ENCODE measurements at regions not wholly inside any gene's neighbourhood (a gene's known extent, or its start where the extent isn't known, plus 50 kb on each side); places are given as distances from the start of the nearest gene placed in this dataset.

- TF ChIP-seq ATF2 (CRISPR knock-in tag; IDR thresholded peaks at IDR 0.05; ENCODE audit: borderline replicate concordance, low read depth) (no peak), USF1 (CRISPR knock-in tag; IDR thresholded peaks at IDR 0.05) (no peak), ZNF263 (CRISPR knock-in tag; IDR thresholded peaks at IDR 0.05; ENCODE audit: low read depth) (no peak), GTF2I (CRISPR knock-in tag; conservative IDR thresholded peaks at IDR 0.05) (no peak)
Observed at GRCh38 chr17:14585099-14585498, 284.2 kb downstream of the HS3ST3B1 start (continued).

GRCh38 chr17:14582996-14583395 is 282.1 kb downstream of the HS3ST3B1 start:
- no peaks in the 10 kb centered on the region for H3K36me3 Mint-ChIP-seq
- DNase-seq (ENCODE audit: low spot score) (no peak), ATAC-seq (no peak)
- ChIA-PET POLR2A (interaction anchor here (0.6 kb wide), 1 partner anchor 134 kb away, joined by 3 read pairs; no protein-coding TSS in a partner anchor), CTCF (no interaction called here)
- H3K4me1 Mint-ChIP-seq: peaks cover 22% of the 10 kb centered on the region
- H3K27me3 Mint-ChIP-seq (ENCODE audit: low read depth): no peaks in the 10 kb centered on the region
- TF ChIP-seq IRF1 (CRISPR knock-in tag; IDR thresholded peaks at IDR 0.05): no peak
- no peaks in the 10 kb centered on the region for H3K9me3 Mint-ChIP-seq
- H3K27ac Mint-ChIP-seq: no peak overlapping the region
- no peak overlapping the region for H3K4me3 Mint-ChIP-seq

GRCh38 chr17:14581186-14581830 is 280.4 kb downstream of the HS3ST3B1 start:
- ChIA-PET CTCF (interaction anchor here (0.7 kb wide), 1 partner anchor 470 kb away, joined by 3 read pairs; no protein-coding TSS in a partner anchor), POLR2A (no interaction called here)
- Mint-ChIP-seq H3K36me3 (no peaks in the 10 kb centered on the region), H3K27ac (no peak overlapping the region), H3K4me3 (no peak overlapping the region), H3K9me3 (no peaks in the 10 kb centered on the region), H3K27me3 (ENCODE audit: low read depth) (no peaks in the 10 kb centered on the region), H3K4me1 (peaks cover 20% of the 10 kb centered on the region)
- TF ChIP-seq MAX (CRISPR knock-in tag; IDR thresholded peaks at IDR 0.05) (no peak), NFYB (CRISPR knock-in tag; conservative IDR thresholded peaks at IDR 0.05; ENCODE audit: low read depth) (no peak), KAT7 (CRISPR knock-in tag; IDR thresholded peaks at IDR 0.05; ENCODE audit: borderline replicate concordance) (no peak), TP53 (CRISPR knock-in tag; IDR thresholded peaks at IDR 0.05) (no peak), ZNF121 (CRISPR knock-in tag; IDR thresholded peaks at IDR 0.05) (no peak), FOXP4 (CRISPR knock-in tag; IDR thresholded peaks at IDR 0.05) (no peak), ATF6 (CRISPR knock-in tag; IDR thresholded peaks at IDR 0.05) (no peak), ZBTB43 (CRISPR knock-in tag; IDR thresholded peaks at IDR 0.05) (no peak), MXD4 (CRISPR knock-in tag; IDR thresholded peaks at IDR 0.05; ENCODE audit: borderline replicate concordance) (no peak), TEAD4 (CRISPR knock-in tag; IDR thresholded peaks at IDR 0.05) (no peak), FOXP1 (CRISPR knock-in tag; IDR thresholded peaks at IDR 0.05; ENCODE audit: borderline replicate concordance) (no peak)
- ATAC-seq (no peak), DNase-seq (ENCODE audit: low spot score) (no peak)

Measured in WTC11 (cell line).